KMS-11 (cell line): ENCODE measurements at regions not wholly inside any gene's neighbourhood (a gene's known extent, or its start where the extent isn't known, plus 50 kb on each side); places are given as distances from the start of the nearest gene placed in this dataset.
"Not testable (repeated sequence)": the region's sequence is repeated elsewhere in the genome, so short reads cannot be mapped to it uniquely, and the experiment has no call there.

Source experiments
- H2AFZ ChIP-seq: fragments of 200-600 bp; sonication (generic); 2 replicates; pipeline ENCODE4 v1.6.1; 2016; ENCODE audit warnings: antibody characterized with exemption, mixed run types, low read depth
- H3K27ac ChIP-seq: fragments of 200-600 bp; sonication (generic); 2 replicates; pipeline ENCODE4 v1.6.1; 2016; ENCODE audit warnings: mild to moderate bottlenecking, mixed run types
- H3K27me3 ChIP-seq: fragments of 200-600 bp; sonication (generic); 2 replicates; pipeline ENCODE4 v1.6.1; 2017; ENCODE audit warnings: mild to moderate bottlenecking, low read depth, mixed run types, moderate library complexity; ENCODE audit not compliant: insufficient read depth
- H3K36me3 ChIP-seq: fragments of 200-600 bp; sonication (generic); 2 replicates; pipeline ENCODE4 v1.6.1; 2017; ENCODE audit warnings: mild to moderate bottlenecking, mixed run types; ENCODE audit not compliant: insufficient read depth
- H3K4me1 ChIP-seq: fragments of 200-600 bp; sonication (generic); 2 replicates; pipeline ENCODE4 v1.6.1; 2016; ENCODE audit warnings: mild to moderate bottlenecking, low read depth, mixed run types; ENCODE audit not compliant: poor library complexity, severe bottlenecking
- H3K4me2 ChIP-seq: fragments of 200-600 bp; sonication (generic); 2 replicates; pipeline ENCODE4 v1.7.0; 2016; ENCODE audit warnings: mild to moderate bottlenecking, mixed run types
- H3K4me3 ChIP-seq: fragments of 200-600 bp; sonication (generic); IDR thresholded peaks from 2 replicates; pipeline ENCODE4 v1.6.1; 2017; ENCODE audit warnings: low read depth, low read length, mixed read lengths; ENCODE audit not compliant: insufficient read depth
- H3K79me2 ChIP-seq: fragments of 200-600 bp; sonication (generic); 2 replicates; pipeline ENCODE4 v1.6.1; 2016; ENCODE audit warnings: low read depth, mixed run types; ENCODE audit not compliant: insufficient read depth
- H3K9ac ChIP-seq: fragments of 200-600 bp; sonication (generic); 2 replicates; pipeline ENCODE4 v1.6.1; 2016; ENCODE audit warnings: mild to moderate bottlenecking, mixed run types
- H4K20me1 ChIP-seq: fragments of 200-600 bp; sonication (generic); 2 replicates; pipeline ENCODE4 v1.6.1; 2016; ENCODE audit warnings: mild to moderate bottlenecking, mixed run types; ENCODE audit not compliant: insufficient read depth
- CTCF ChIP-seq: fragments of 200-600 bp; sonication (generic); conservative IDR thresholded peaks from 2 replicates; pipeline ENCODE4 v1.6.1; 2017; ENCODE audit warnings: low read depth, mild to moderate bottlenecking, antibody characterized with exemption, low read length, moderate library complexity, mixed read lengths

- Histone ChIP-seq H3K4me2 (no peak overlapping the region), H3K9ac (no peak overlapping the region), H3K36me3 (no peaks in the 10 kb centered on the region), H3K27ac (no peak overlapping the region), H3K4me1 (no peaks in the 10 kb centered on the region), H4K20me1 (no peaks in the 10 kb centered on the region), H3K79me2 (no peaks in the 10 kb centered on the region), H3K27me3 (no peaks in the 10 kb centered on the region), H3K4me3 (no peak overlapping the region), H2AFZ (no peak overlapping the region)
- TF ChIP-seq CTCF: no peak
Observed at GRCh38 chr9:73423891-73424290, 272.2 kb downstream of the ANXA1 start.

GRCh38 chr9:73426269-73426668 is 274.6 kb downstream of the ANXA1 start:
- H3K4me2 ChIP-seq: no peak overlapping the region
- no peak overlapping the region for H3K4me3 ChIP-seq
- H4K20me1 ChIP-seq: no peaks in the 10 kb centered on the region
- no peaks in the 10 kb centered on the region for H3K27me3 ChIP-seq
- no peak overlapping the region for H2AFZ ChIP-seq
- H3K4me1 ChIP-seq: no peaks in the 10 kb centered on the region
- TF ChIP-seq CTCF: no peak
- no peak overlapping the region for H3K27ac ChIP-seq
- no peaks in the 10 kb centered on the region for H3K79me2 ChIP-seq
- no peaks in the 10 kb centered on the region for H3K36me3 ChIP-seq
- no peak overlapping the region for H3K9ac ChIP-seq

- H3K4me2 ChIP-seq: no peak overlapping the region
- no peak for TF ChIP-seq CTCF
- H4K20me1 ChIP-seq: no peaks in the 10 kb centered on the region
- H3K79me2 ChIP-seq: no peaks in the 10 kb centered on the region
- no peak overlapping the region for H2AFZ ChIP-seq
- no peaks in the 10 kb centered on the region for H3K36me3 ChIP-seq
- H3K9ac ChIP-seq: no peak overlapping the region
- H3K27me3 ChIP-seq: no peaks in the 10 kb centered on the region
- H3K4me1 ChIP-seq: peaks cover 15% of the 10 kb centered on the region
- no peak overlapping the region for H3K27ac ChIP-seq
- H3K4me3 ChIP-seq: no peak overlapping the region
Observed at GRCh38 chr9:73434826-73435225, 283.2 kb downstream of the ANXA1 start.

- H3K79me2 ChIP-seq: no peaks in the 10 kb centered on the region
- H3K4me2 ChIP-seq: peak overlapping the region; percentile 29; the same call in 1 of the 2 replicates
- no peaks in the 10 kb centered on the region for H4K20me1 ChIP-seq
- H3K27me3 ChIP-seq: no peaks in the 10 kb centered on the region
- H3K27ac ChIP-seq: no peak overlapping the region
- no peak overlapping the region for H3K9ac ChIP-seq
- no peak overlapping the region for H2AFZ ChIP-seq
- no peaks in the 10 kb centered on the region for H3K36me3 ChIP-seq
- H3K4me1 ChIP-seq: peaks cover 15% of the 10 kb centered on the region
- H3K4me3 ChIP-seq: no peak overlapping the region
- TF ChIP-seq CTCF: no peak
Observed at GRCh38 chr9:73437758-73438157, 286.1 kb downstream of the ANXA1 start.

GRCh38 chr9:73439839-73440238 is 288.2 kb downstream of the ANXA1 start:
- H3K36me3 ChIP-seq, H3K4me2 ChIP-seq, H2AFZ ChIP-seq, H3K27ac ChIP-seq, H3K9ac ChIP-seq, H3K27me3 ChIP-seq, H3K4me3 ChIP-seq, H3K79me2 ChIP-seq, H4K20me1 ChIP-seq: not testable (repeated sequence)
- H3K4me1 ChIP-seq: peaks cover 22% of the 10 kb centered on the region
